ENCODE measurements at regions not wholly inside any gene's neighbourhood (a gene's known extent, or its start where the extent isn't known, plus 50 kb on each side); places are given as distances from the start of the nearest gene placed in this dataset.
"Not testable (repeated sequence)": the region's sequence is repeated elsewhere in the genome, so short reads cannot be mapped to it uniquely, and the experiment has no call there.

DNA sequence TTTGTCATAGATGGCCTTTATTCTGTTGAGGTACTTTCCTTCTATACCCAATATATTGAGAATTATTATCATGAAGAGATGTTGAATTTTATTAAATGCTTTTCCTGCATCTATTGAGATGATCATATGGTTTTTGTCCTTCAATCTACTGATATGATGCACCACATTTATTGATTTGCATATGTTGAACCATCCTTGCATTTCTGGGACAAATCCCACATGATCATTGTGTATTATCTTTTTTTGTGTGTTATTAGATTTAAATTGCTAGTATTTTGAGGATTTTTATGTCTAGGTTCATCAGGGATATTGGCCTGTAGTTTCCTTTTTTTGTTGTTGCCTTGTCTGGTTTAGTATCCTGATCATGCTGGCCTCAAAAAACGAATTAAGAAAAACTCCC is 124.5 kb upstream of the CES5A start:
- Mint-ChIP-seq H3K4me3 (ENCODE audit: unreplicated experiment) (no peak overlapping the region), H3K36me3 (ENCODE audit: low read depth) (no peaks in the 10 kb centered on the region), H3K27ac (ENCODE audit: unreplicated experiment) (no peak overlapping the region), H3K27me3 (ENCODE audit: low read depth) (no peaks in the 10 kb centered on the region), H3K4me1 (ENCODE audit: low read depth) (no peaks in the 10 kb centered on the region), H3K9me3 (ENCODE audit: low read depth) (peaks cover 20% of the 10 kb centered on the region)
- no peak for DNase-seq (ENCODE audit: low spot score)
- TF ChIP-seq, protein P1, sequence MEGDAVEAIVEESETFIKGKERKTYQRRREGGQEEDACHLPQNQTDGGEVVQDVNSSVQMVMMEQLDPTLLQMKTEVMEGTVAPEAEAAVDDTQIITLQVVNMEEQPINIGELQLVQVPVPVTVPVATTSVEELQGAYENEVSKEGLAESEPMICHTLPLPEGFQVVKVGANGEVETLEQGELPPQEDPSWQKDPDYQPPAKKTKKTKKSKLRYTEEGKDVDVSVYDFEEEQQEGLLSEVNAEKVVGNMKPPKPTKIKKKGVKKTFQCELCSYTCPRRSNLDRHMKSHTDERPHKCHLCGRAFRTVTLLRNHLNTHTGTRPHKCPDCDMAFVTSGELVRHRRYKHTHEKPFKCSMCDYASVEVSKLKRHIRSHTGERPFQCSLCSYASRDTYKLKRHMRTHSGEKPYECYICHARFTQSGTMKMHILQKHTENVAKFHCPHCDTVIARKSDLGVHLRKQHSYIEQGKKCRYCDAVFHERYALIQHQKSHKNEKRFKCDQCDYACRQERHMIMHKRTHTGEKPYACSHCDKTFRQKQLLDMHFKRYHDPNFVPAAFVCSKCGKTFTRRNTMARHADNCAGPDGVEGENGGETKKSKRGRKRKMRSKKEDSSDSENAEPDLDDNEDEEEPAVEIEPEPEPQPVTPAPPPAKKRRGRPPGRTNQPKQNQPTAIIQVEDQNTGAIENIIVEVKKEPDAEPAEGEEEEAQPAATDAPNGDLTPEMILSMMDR (IDR thresholded peaks at IDR 0.05): no peak

DNA sequence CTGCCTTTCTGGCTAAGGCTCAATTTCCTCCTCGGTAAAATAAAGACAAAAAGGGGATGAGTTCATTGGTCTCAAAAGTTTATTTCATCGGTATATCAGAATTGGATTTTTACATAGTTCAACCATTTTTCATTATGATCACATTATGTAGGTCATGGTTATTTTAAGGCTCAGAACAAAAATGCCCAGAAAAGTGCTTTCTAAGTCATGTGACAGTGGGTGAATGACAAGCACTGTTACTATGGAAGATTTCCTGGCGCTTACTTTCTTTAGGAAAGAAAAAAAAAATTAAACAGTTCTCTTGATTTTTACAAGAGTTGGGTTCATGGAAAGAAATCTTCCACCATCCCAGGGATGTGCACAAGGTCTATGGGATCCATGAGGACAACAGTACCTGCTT is 117.9 kb upstream of the CES5A start:
- Mint-ChIP-seq H3K27ac (ENCODE audit: unreplicated experiment) (no peak overlapping the region), H3K36me3 (ENCODE audit: low read depth) (no peaks in the 10 kb centered on the region), H3K27me3 (ENCODE audit: low read depth) (peaks cover 4% of the 10 kb centered on the region), H3K4me1 (ENCODE audit: low read depth) (no peaks in the 10 kb centered on the region), H3K9me3 (ENCODE audit: low read depth) (peaks cover 5% of the 10 kb centered on the region), H3K4me3 (ENCODE audit: unreplicated experiment) (no peak overlapping the region)
- no peak for DNase-seq (ENCODE audit: low spot score)
- TF ChIP-seq, protein P1 (IDR thresholded peaks at IDR 0.05): no peak

DNA sequence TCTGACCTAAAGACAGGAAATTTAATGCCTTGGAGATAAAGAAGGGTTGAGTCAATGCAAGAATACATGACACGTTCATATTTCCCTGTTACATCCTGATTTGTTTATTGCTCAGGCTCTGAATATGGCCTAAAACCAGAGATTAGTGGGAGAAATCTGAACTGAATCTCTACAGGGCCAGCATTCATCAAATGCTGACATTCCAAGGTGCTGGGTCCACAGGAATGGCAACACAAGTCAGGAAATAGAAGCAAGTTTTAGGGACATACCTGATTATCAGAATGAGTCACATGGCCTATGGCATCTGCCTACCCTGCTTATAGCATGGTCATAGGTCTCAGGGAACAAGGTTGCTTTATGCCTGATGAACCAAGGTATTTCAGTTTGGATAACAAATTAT is 117.4 kb upstream of the CES5A start:
- Mint-ChIP-seq H3K4me3 (ENCODE audit: unreplicated experiment) (no peak overlapping the region), H3K9me3 (ENCODE audit: low read depth) (no peaks in the 10 kb centered on the region), H3K36me3 (ENCODE audit: low read depth) (no peaks in the 10 kb centered on the region), H3K27ac (ENCODE audit: unreplicated experiment) (no peak overlapping the region), H3K27me3 (ENCODE audit: low read depth) (peaks cover 4% of the 10 kb centered on the region), H3K4me1 (ENCODE audit: low read depth) (no peaks in the 10 kb centered on the region)
- TF ChIP-seq, protein P1 (IDR thresholded peaks at IDR 0.05): no peak
- no peak for DNase-seq (ENCODE audit: low spot score)

DNA sequence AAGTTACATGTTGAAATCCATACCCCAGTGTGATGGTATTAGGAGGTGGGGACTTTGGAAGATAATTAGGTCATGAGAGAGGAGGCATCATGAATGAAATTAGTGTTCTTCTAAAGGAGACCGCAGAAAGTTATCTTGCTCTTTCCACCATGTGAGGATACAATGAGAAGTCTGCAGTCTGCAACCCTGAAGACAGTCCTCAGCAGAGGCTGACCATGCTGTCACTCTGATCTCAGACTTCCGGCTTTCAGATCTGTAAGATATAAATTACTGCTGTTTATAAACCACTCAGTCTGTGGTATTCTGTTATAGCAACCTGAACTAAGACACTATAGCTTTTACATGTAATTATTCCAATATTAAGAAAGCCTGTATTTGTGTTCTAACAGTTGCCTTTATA is 116.7 kb upstream of the CES5A start:
- no peaks in the 10 kb centered on the region for H3K36me3 Mint-ChIP-seq (ENCODE audit: low read depth)
- no peaks in the 10 kb centered on the region for H3K4me1 Mint-ChIP-seq (ENCODE audit: low read depth)
- H3K27ac Mint-ChIP-seq (ENCODE audit: unreplicated experiment): no peak overlapping the region
- H3K27me3 Mint-ChIP-seq (ENCODE audit: low read depth): peaks cover 4% of the 10 kb centered on the region
- TF ChIP-seq, protein P1 (IDR thresholded peaks at IDR 0.05): no peak
- H3K9me3 Mint-ChIP-seq (ENCODE audit: low read depth): no peaks in the 10 kb centered on the region
- DNase-seq (ENCODE audit: low spot score): no peak
- no peak overlapping the region for H3K4me3 Mint-ChIP-seq (ENCODE audit: unreplicated experiment)

DNA sequence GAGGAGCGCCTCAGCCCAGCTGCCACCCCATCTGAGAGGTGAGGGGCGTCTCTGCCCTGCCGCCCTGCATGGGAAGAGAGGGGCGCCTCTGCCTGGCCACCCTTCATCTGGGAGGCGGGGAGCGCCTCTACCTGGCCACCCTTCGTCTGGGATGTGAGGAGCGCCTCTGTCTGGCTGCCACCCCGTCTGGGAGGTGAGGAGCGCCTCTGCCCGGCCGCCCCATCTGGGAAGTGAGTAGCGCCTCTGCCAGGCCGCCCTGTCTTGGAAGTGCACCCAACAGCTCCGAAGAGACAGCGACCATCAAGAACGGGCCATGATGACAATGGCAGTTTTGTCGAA is 114.4 kb upstream of the CES5A start:
- Mint-ChIP-seq H3K27me3 (ENCODE audit: low read depth) (peaks cover 9% of the 10 kb centered on the region), H3K27ac (ENCODE audit: unreplicated experiment) (no peak overlapping the region), H3K4me1 (ENCODE audit: low read depth) (no peaks in the 10 kb centered on the region), H3K9me3 (ENCODE audit: low read depth) (no peaks in the 10 kb centered on the region), H3K36me3 (ENCODE audit: low read depth) (no peaks in the 10 kb centered on the region), H3K4me3 (ENCODE audit: unreplicated experiment) (no peak overlapping the region)
- DNase-seq (ENCODE audit: low spot score): no peak
- TF ChIP-seq, protein P1 (IDR thresholded peaks at IDR 0.05): no peak

DNA sequence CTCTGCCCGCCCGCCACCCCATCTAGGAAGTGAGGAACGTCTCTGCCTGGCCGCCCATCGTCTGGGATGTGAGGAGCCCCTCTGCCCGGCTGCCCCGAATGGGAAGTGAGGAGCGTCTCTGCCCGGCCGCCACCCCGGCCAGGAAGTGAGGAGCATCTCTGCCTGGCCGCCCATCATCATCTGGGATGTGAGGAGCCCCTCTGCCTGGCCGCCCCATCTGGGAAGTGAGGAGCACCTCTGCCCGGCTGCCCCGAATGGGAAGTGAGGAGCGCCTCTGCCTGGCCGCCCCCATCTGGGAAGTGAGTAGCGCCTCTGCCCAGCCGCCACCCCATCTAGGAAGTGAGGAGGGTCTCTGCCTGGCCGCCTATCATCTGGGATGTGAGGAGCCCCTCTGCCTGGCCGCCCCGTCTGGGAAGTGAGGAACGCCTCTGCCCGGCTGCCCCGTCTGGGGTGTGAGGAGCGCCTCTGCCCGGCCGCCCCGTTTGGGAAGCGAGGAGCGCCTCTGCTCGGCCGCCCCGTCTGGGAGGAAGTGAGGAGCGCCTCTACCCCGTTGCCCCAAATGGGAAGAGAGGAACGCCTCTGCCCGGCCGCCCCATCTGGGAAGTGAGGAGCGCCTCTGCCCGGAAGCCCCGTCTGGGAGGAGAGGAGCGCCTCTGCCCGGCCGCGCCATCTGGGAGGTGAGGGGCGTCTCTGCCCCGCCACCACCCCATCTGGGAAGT is 113.8 kb upstream of the CES5A start:
- peak; percentile 86 for DNase-seq (ENCODE audit: low spot score)
- H3K36me3 Mint-ChIP-seq (ENCODE audit: low read depth); H3K27ac Mint-ChIP-seq (ENCODE audit: unreplicated experiment); H3K9me3 Mint-ChIP-seq (ENCODE audit: low read depth); H3K4me3 Mint-ChIP-seq (ENCODE audit: unreplicated experiment); H3K4me1 Mint-ChIP-seq (ENCODE audit: low read depth); H3K27me3 Mint-ChIP-seq (ENCODE audit: low read depth): not testable (repeated sequence)

Data from chondrocyte (in vitro differentiated cells).